Left ventricle myocardium inferior (tissue), 1 donor: ENCODE measurements at regions not wholly inside any gene's neighbourhood (a gene's known extent, or its start where the extent isn't known, plus 50 kb on each side); places are given as distances from the start of the nearest gene placed in this dataset.
"Not testable (repeated sequence)": the region's sequence is repeated elsewhere in the genome, so short reads cannot be mapped to it uniquely, and the experiment has no call there.

Experiments used
- DNase-seq: peaks from one replicate; pipeline ENCODE4 v3.0.0-alpha.2; 2020
- H3K27ac ChIP-seq: fragments of 200-600 bp; replicated peaks from 2 replicates; pipeline ENCODE4 v1.8.0; 2021
- H3K27me3 ChIP-seq: fragments of 200-600 bp; 2 replicates; pipeline ENCODE4 v1.8.0; 2021; ENCODE audit warnings: low read depth
- H3K36me3 ChIP-seq: fragments of 200-600 bp; 2 replicates; pipeline ENCODE4 v1.8.0; 2021
- H3K4me1 ChIP-seq: fragments of 200-600 bp; 2 replicates; pipeline ENCODE4 v1.8.0; 2021
- H3K4me3 ChIP-seq: fragments of 200-600 bp; 2 replicates; pipeline ENCODE4 v1.8.0; 2021; ENCODE audit warnings: mild to moderate bottlenecking, moderate library complexity
- H3K9me3 ChIP-seq: fragments of 200-600 bp; replicated peaks from 2 replicates; pipeline ENCODE4 v1.8.0; 2021
- CTCF ChIP-seq: fragments of 200-600 bp; IDR thresholded peaks from 2 replicates; pipeline ENCODE4 v1.8.0; 2021; ENCODE audit warnings: antibody characterized with exemption, mild to moderate bottlenecking, borderline replicate concordance
- intact Hi-C: fragments of 100-400 bp; cut with micrococcal nuclease; formaldehyde crosslinking; loops from one replicate; pipeline ENCODE4 v1.11.0; 2022
- donor health status: DM: no; HTN: yes; CAD: no; lungs with severe emphysema.

- no peak for TF ChIP-seq CTCF
- Histone ChIP-seq H3K27me3 (peaks cover 24% of the 10 kb centered on the region), H3K4me3 (no peak overlapping the region), H3K36me3 (no peaks in the 10 kb centered on the region), H3K4me1 (no peaks in the 10 kb centered on the region), H3K9me3 (no peaks in the 10 kb centered on the region), H3K27ac (no peak overlapping the region)
- intact Hi-C loops, result no loop called here
- no peak for DNase-seq
Measured at GRCh38 chr2:242002944-242003343, 133.4 kb downstream of the RTP5 start.

DNA sequence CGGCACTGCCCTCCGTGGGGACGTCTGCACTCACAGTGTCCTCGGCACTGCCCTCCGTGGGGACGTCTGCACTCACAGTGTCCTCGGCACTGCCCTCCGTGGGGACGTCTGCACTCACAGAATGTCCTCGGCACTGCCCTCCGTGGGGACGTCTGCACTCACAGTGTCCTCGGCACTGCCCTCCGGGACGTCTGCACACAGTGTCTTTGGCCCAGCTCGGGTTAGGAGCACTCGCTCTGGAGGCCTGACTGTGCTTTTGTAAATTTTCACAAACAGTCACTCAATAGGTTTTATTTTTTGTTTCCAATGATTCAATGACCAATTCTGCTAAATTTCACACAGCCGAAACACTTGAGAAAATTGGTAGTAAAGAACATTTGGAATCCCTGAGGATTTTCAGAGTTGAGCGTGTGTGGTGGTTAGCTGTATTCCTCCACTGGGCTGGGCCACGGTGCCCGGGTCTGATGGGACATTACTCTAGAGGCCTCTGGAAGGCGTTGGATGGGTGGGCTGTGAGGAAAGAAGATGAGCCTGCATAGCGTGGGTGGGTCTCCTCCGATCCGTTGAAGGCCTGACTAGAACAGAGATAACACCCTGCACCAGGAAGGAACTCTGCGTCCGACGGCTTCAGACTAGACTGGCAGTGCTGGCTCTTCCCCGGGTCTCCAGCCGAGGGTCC lies 134.8 kb downstream of the RTP5 start:
- Histone ChIP-seq H3K36me3 (no peaks in the 10 kb centered on the region), H3K9me3 (no peaks in the 10 kb centered on the region), H3K27ac (no peak overlapping the region), H3K4me3 (no peak overlapping the region), H3K4me1 (no peaks in the 10 kb centered on the region), H3K27me3 (peaks cover 11% of the 10 kb centered on the region)
- no peak for DNase-seq
- no peak for TF ChIP-seq CTCF
- intact Hi-C loops, result no loop called here

- TF ChIP-seq CTCF, result no peak
- DNase-seq, result no peak
- H3K36me3 ChIP-seq, result no peaks in the 10 kb centered on the region
- no peak overlapping the region for H3K27ac ChIP-seq
- no peaks in the 10 kb centered on the region for H3K4me1 ChIP-seq
- H3K4me3 ChIP-seq, result no peak overlapping the region
- intact Hi-C loops, result no loop called here
- H3K9me3 ChIP-seq, result no peaks in the 10 kb centered on the region
- peaks cover 7% of the 10 kb centered on the region for H3K27me3 ChIP-seq
Measured at GRCh38 chr2:242004902-242005230, 135.3 kb downstream of the RTP5 start.

DNA sequence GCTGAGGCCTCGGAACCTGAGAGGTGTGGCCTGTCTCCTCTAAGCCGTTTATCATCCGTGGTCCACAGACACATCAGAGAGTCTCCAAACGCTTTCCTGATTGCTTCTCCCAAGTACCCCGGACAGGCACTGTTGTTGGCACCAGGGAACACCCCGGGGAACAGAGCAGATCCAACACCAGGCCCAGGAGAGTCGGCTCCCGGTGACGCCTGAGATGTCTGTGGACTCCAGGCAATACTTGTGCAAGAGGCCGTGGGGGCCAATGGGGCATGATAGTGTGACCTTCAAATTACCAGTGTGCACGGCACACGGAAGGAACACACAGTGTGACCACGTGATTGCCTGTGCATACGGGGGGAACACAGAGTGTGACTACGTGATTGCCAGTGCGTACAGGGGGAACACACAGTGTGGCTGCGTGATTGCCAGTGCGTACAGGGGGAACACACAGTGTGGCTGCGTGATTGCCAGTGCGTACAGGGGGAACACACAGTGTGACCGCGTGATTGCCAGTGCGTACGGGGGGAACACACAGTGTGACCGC lies 136.6 kb downstream of the RTP5 start:
- H3K9me3 ChIP-seq, H3K36me3 ChIP-seq, intact Hi-C loops, DNase-seq, H3K4me1 ChIP-seq, H3K27ac ChIP-seq, H3K4me3 ChIP-seq, H3K27me3 ChIP-seq: not testable (repeated sequence)

DNA sequence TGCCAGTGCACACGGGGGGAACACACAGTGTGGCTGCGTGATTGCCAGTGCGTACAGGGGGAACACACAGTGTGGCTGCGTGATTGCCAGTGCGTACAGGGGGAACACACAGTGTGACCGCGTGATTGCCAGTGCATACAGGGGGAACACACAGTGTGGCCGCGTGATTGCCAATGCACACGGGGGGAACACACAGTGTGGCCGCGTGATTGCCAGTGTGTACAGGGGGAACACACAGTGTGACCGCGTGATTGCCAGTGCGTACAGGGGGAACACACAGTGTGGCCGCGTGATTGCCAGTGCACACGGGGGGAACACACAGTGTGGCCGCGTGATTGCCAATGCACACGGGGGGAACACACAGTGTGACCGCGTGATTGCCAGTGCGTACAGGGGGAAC lies 139.4 kb downstream of the RTP5 start:
- H3K27ac ChIP-seq, DNase-seq, H3K4me1 ChIP-seq, H3K36me3 ChIP-seq, intact Hi-C loops, H3K9me3 ChIP-seq, H3K27me3 ChIP-seq, H3K4me3 ChIP-seq: not testable (repeated sequence)

- DNase-seq, H3K27ac ChIP-seq, H3K4me1 ChIP-seq, intact Hi-C loops, H3K4me3 ChIP-seq, H3K36me3 ChIP-seq, H3K27me3 ChIP-seq, H3K9me3 ChIP-seq: not testable (repeated sequence)
Measured at GRCh38 chr2:242009846-242010245, 140.3 kb downstream of the RTP5 start.

GRCh38 chr2:242010252-242011166 lies 141.0 kb downstream of the RTP5 start:
- H3K9me3 ChIP-seq, H3K4me1 ChIP-seq, intact Hi-C loops, H3K27ac ChIP-seq, H3K27me3 ChIP-seq, H3K4me3 ChIP-seq, H3K36me3 ChIP-seq, DNase-seq: not testable (repeated sequence)
